ENCODE measurements at regions not wholly inside any gene's neighbourhood (a gene's known extent, or its start where the extent isn't known, plus 50 kb on each side); places are given as distances from the start of the nearest gene placed in this dataset.
A peak's percentile ranks its signal among the peaks of the same experiment; 100 is the strongest.

- 87% methylated on average over 7 of the region's 7 CpGs for WGBS
- Histone ChIP-seq H3K4me1 (ENCODE audit: control insufficient read depth, insufficient read depth, low read length) (peaks cover 3% of the 10 kb centered on the region), H3K27me3 (ENCODE audit: control insufficient read depth, insufficient read depth) (no peaks in the 10 kb centered on the region), H3K27ac (ENCODE audit: low read length) (no peak overlapping the region), H3K9me3 (ENCODE audit: control insufficient read depth, low read length) (no peaks in the 10 kb centered on the region), H3K4me3 (ENCODE audit: low read length) (no peak overlapping the region)
- no peak for DNase-seq
- intact Hi-C loops (cut with DNase I) = no loop called here
- ATAC-seq = no peak
These were observed 471.6 kb upstream of the AKR1E2 start for GRCh38 chr10:4354382-4354812.

- Histone ChIP-seq H3K9me3 (ENCODE audit: control insufficient read depth, low read length) (no peaks in the 10 kb centered on the region), H3K4me1 (ENCODE audit: control insufficient read depth, insufficient read depth, low read length) (peaks cover 3% of the 10 kb centered on the region), H3K27me3 (ENCODE audit: control insufficient read depth, insufficient read depth) (no peaks in the 10 kb centered on the region), H3K27ac (ENCODE audit: low read length) (no peak overlapping the region), H3K4me3 (ENCODE audit: low read length) (no peak overlapping the region)
- no peak for ATAC-seq
- no peak for DNase-seq
- intact Hi-C loops (cut with DNase I) = no loop called here
- 2% methylated on average over 1 of the region's 1 CpG for WGBS
These were observed 472.0 kb upstream of the AKR1E2 start for GRCh38 chr10:4353964-4354363.

- H3K9me3 ChIP-seq (ENCODE audit: control insufficient read depth, low read length) = no peaks in the 10 kb centered on the region
- no peak overlapping the region for H3K4me3 ChIP-seq (ENCODE audit: low read length)
- H3K27me3 ChIP-seq (ENCODE audit: control insufficient read depth, insufficient read depth) = no peaks in the 10 kb centered on the region
- peak in 1 of 2 donors; percentile 41 for ATAC-seq
- H3K27ac ChIP-seq (ENCODE audit: low read length) = no peak overlapping the region
- intact Hi-C loops (cut with DNase I) = no loop called here
- H3K4me1 ChIP-seq (ENCODE audit: control insufficient read depth, insufficient read depth, low read length) = peaks cover 3% of the 10 kb centered on the region
- 39% methylated on average over 11 of the region's 11 CpGs for WGBS
- peak in 2 of 3 donors; percentile 13 to 24 for DNase-seq
These were observed 472.9 kb upstream of the AKR1E2 start for GRCh38 chr10:4353059-4353655.

- Histone ChIP-seq H3K4me1 (ENCODE audit: control insufficient read depth, insufficient read depth, low read length) (peaks cover 3% of the 10 kb centered on the region), H3K9me3 (ENCODE audit: control insufficient read depth, low read length) (no peaks in the 10 kb centered on the region), H3K27ac (ENCODE audit: low read length) (no peak overlapping the region), H3K4me3 (ENCODE audit: low read length) (no peak overlapping the region), H3K27me3 (ENCODE audit: control insufficient read depth, insufficient read depth) (no peaks in the 10 kb centered on the region)
- DNase-seq = peak; percentile 40 to 68 (median 41)
- intact Hi-C loops (cut with DNase I) = no loop called here
- 31% methylated on average over 7 of the region's 7 CpGs for WGBS
- peak; percentile 79 to 86 for ATAC-seq
These were observed 473.5 kb upstream of the AKR1E2 start for GRCh38 chr10:4352414-4352961.

- DNase-seq (no peak), ATAC-seq (peak; percentile 59 to 66)
- WGBS = 83% methylated on average over 3 of the region's 3 CpGs
- Histone ChIP-seq H3K9me3 (ENCODE audit: control insufficient read depth, low read length) (no peaks in the 10 kb centered on the region), H3K4me1 (ENCODE audit: control insufficient read depth, insufficient read depth, low read length) (peaks cover 3% of the 10 kb centered on the region), H3K4me3 (ENCODE audit: low read length) (no peak overlapping the region), H3K27me3 (ENCODE audit: control insufficient read depth, insufficient read depth) (no peaks in the 10 kb centered on the region), H3K27ac (ENCODE audit: low read length) (no peak overlapping the region)
- intact Hi-C loops (cut with DNase I) = no loop called here
These were observed 474.1 kb upstream of the AKR1E2 start for GRCh38 chr10:4351723-4352413.

GRCh38 chr10:4347397-4347796, 478.6 kb upstream of the AKR1E2 start:
- H3K4me1 ChIP-seq (ENCODE audit: control insufficient read depth, insufficient read depth, low read length) = peaks cover 2% of the 10 kb centered on the region
- no peak overlapping the region for H3K27ac ChIP-seq (ENCODE audit: low read length)
- intact Hi-C loops (cut with DNase I) = no loop called here
- DNase-seq (no peak), ATAC-seq (no peak)
- WGBS = 92% methylated on average over 6 of the region's 6 CpGs
- H3K4me3 ChIP-seq (ENCODE audit: low read length) = no peak overlapping the region
- no peaks in the 10 kb centered on the region for H3K27me3 ChIP-seq (ENCODE audit: control insufficient read depth, insufficient read depth)
- no peaks in the 10 kb centered on the region for H3K9me3 ChIP-seq (ENCODE audit: control insufficient read depth, low read length)

GRCh38 chr10:4345877-4346646, 479.9 kb upstream of the AKR1E2 start:
- Histone ChIP-seq H3K27me3 (ENCODE audit: control insufficient read depth, insufficient read depth) (no peaks in the 10 kb centered on the region), H3K9me3 (ENCODE audit: control insufficient read depth, low read length) (no peaks in the 10 kb centered on the region), H3K27ac (ENCODE audit: low read length) (no peak overlapping the region), H3K4me3 (ENCODE audit: low read length) (no peak overlapping the region), H3K4me1 (ENCODE audit: control insufficient read depth, insufficient read depth, low read length) (peaks cover 2% of the 10 kb centered on the region)
- DNase-seq (no peak), ATAC-seq (peak in 1 of 2 donors; percentile 55)
- intact Hi-C loops (cut with DNase I) = no loop called here
- 39% methylated on average over 2 of the region's 2 CpGs for WGBS

- DNase-seq = peak; percentile 54 to 71 (median 63)
- WGBS = 44% methylated on average over 10 of the region's 10 CpGs
- Histone ChIP-seq H3K9me3 (ENCODE audit: control insufficient read depth, low read length) (no peaks in the 10 kb centered on the region), H3K4me3 (ENCODE audit: low read length) (no peak overlapping the region), H3K27me3 (ENCODE audit: control insufficient read depth, insufficient read depth) (no peaks in the 10 kb centered on the region), H3K27ac (ENCODE audit: low read length) (peak overlapping the region; percentile 89), H3K4me1 (ENCODE audit: control insufficient read depth, insufficient read depth, low read length) (peaks cover 2% of the 10 kb centered on the region)
- intact Hi-C loops (cut with DNase I) = no loop called here
- ATAC-seq = peak; percentile 92 to 96
These were observed 481.5 kb upstream of the AKR1E2 start for GRCh38 chr10:4344492-4344994.

GRCh38 chr10:4343873-4344272, 482.1 kb upstream of the AKR1E2 start:
- peak in 1 of 3 donors; percentile 19 for DNase-seq
- no peak overlapping the region for H3K4me3 ChIP-seq (ENCODE audit: low read length)
- ATAC-seq = no peak
- intact Hi-C loops (cut with DNase I) = no loop called here
- peaks cover 2% of the 10 kb centered on the region for H3K4me1 ChIP-seq (ENCODE audit: control insufficient read depth, insufficient read depth, low read length)
- peak overlapping the region; percentile 14 for H3K27ac ChIP-seq (ENCODE audit: low read length)
- no peaks in the 10 kb centered on the region for H3K9me3 ChIP-seq (ENCODE audit: control insufficient read depth, low read length)
- H3K27me3 ChIP-seq (ENCODE audit: control insufficient read depth, insufficient read depth) = no peaks in the 10 kb centered on the region
- 94% methylated on average over 4 of the region's 4 CpGs for WGBS

- intact Hi-C loops (cut with DNase I) = no loop called here
- Histone ChIP-seq H3K27me3 (ENCODE audit: control insufficient read depth, insufficient read depth) (no peaks in the 10 kb centered on the region), H3K4me3 (ENCODE audit: low read length) (no peak overlapping the region), H3K4me1 (ENCODE audit: control insufficient read depth, insufficient read depth, low read length) (peaks cover 2% of the 10 kb centered on the region), H3K27ac (ENCODE audit: low read length) (no peak overlapping the region), H3K9me3 (ENCODE audit: control insufficient read depth, low read length) (no peaks in the 10 kb centered on the region)
- DNase-seq (no peak), ATAC-seq (no peak)
- WGBS = 91% methylated on average over 6 of the region's 6 CpGs
These were observed 482.9 kb upstream of the AKR1E2 start for GRCh38 chr10:4343091-4343490.

GRCh38 chr10:4338768-4339167, 487.2 kb upstream of the AKR1E2 start:
- Histone ChIP-seq H3K4me3 (ENCODE audit: low read length) (no peak overlapping the region), H3K27me3 (ENCODE audit: control insufficient read depth, insufficient read depth) (no peaks in the 10 kb centered on the region), H3K27ac (ENCODE audit: low read length) (no peak overlapping the region), H3K4me1 (ENCODE audit: control insufficient read depth, insufficient read depth, low read length) (peaks cover 2% of the 10 kb centered on the region), H3K9me3 (ENCODE audit: control insufficient read depth, low read length) (no peaks in the 10 kb centered on the region)
- intact Hi-C loops (cut with DNase I) = loop anchor here in 1 of 4 donors (10.0 kb wide), 1 partner anchor 316 kb away; no protein-coding TSS in a partner anchor
- no peak for DNase-seq
- WGBS = 96% methylated on average over 3 of the region's 3 CpGs
- ATAC-seq = no peak
